Stimulated activated naive CD4-positive, alpha-beta T cell treated with Interleukin-2 at 50 U/mL for 16 hours (primary cell): ENCODE measurements at regions not wholly inside any gene's neighbourhood (a gene's known extent, or its start where the extent isn't known, plus 50 kb on each side); places are given as distances from the start of the nearest gene placed in this dataset.
"Not testable (repeated sequence)": the region's sequence is repeated elsewhere in the genome, so short reads cannot be mapped to it uniquely, and the experiment has no call there.

Experiments
- DNase-seq: peaks from one replicate; lab custom pipeline; 2025; lab: John Stamatoyannopoulos, UW

- DNase-seq: no peak
Observed at GRCh38 chr3:124636101-124636862, 94.0 kb upstream of the UMPS start.

- DNase-seq: no peak
Observed at GRCh38 chr3:124636863-124637296, 93.4 kb upstream of the UMPS start.

- DNase-seq: no peak
Observed at GRCh38 chr3:124639406-124640237, 90.6 kb upstream of the UMPS start.

GRCh38 chr3:124640635-124641306 lies 89.5 kb upstream of the UMPS start:
- DNase-seq: no peak

GRCh38 chr3:124643453-124643852 lies 86.8 kb upstream of the UMPS start:
- no peak for DNase-seq

- not testable (repeated sequence) for DNase-seq
Observed at GRCh38 chr3:124646186-124646585, 84.1 kb upstream of the UMPS start.

GRCh38 chr3:124648551-124648950 lies 81.7 kb upstream of the UMPS start:
- no peak for DNase-seq

- no peak for DNase-seq
Observed at GRCh38 chr3:124650798-124651197, 79.5 kb upstream of the UMPS start.

- not testable (repeated sequence) for DNase-seq
Observed at GRCh38 chr3:124651416-124651815, 78.8 kb upstream of the UMPS start.

- no peak for DNase-seq
Observed at GRCh38 chr3:124652009-124652408, 78.2 kb upstream of the UMPS start.

GRCh38 chr3:124653071-124653796 lies 77.0 kb upstream of the UMPS start:
- no peak for DNase-seq

- DNase-seq: no peak
Observed at GRCh38 chr3:124653797-124654469, 76.3 kb upstream of the UMPS start.

GRCh38 chr3:124654470-124654845 lies 75.8 kb upstream of the UMPS start:
- DNase-seq: no peak

- DNase-seq: no peak
Observed at GRCh38 chr3:124656531-124656930, 73.7 kb upstream of the UMPS start.

- DNase-seq: no peak
Observed at GRCh38 chr3:124657138-124657537, 73.1 kb upstream of the UMPS start.

- no peak for DNase-seq
Observed at GRCh38 chr3:124658270-124658669, 72.0 kb upstream of the UMPS start.

GRCh38 chr3:124659175-124659574 lies 71.1 kb upstream of the UMPS start:
- no peak for DNase-seq

- DNase-seq: no peak
Observed at GRCh38 chr3:124660599-124660998, 69.7 kb upstream of the UMPS start.

GRCh38 chr3:124663690-124664089 lies 66.6 kb upstream of the UMPS start:
- no peak for DNase-seq

- DNase-seq: no peak
Observed at GRCh38 chr3:124664804-124665203, 65.4 kb upstream of the UMPS start.

- DNase-seq: no peak
Observed at GRCh38 chr3:124666067-124666466, 64.2 kb upstream of the UMPS start.

- no peak for DNase-seq
Observed at GRCh38 chr3:124669470-124669869, 60.8 kb upstream of the UMPS start.
